Aorta (tissue), 5 donors: ENCODE measurements at regions not wholly inside any gene's neighbourhood (a gene's known extent, or its start where the extent isn't known, plus 50 kb on each side); places are given as distances from the start of the nearest gene placed in this dataset.
A peak's percentile ranks its signal among the peaks of the same experiment; 100 is the strongest.

Source experiments
- ATAC-seq: fragments of 200-7000 bp; cut with Tn5 transposase; one replicate; pipeline ENCODE4 v1.9.1; 2022; ENCODE audit warnings: moderate library complexity; ENCODE audit not compliant: low FRiP score
- DNase-seq, 2 donors: peaks; one replicate each; pipeline ENCODE4 v3.0.0-alpha.2; 2020
- H3K27ac ChIP-seq, 2 donors: one replicate each; pipeline ENCODE4 v1.5.1; 2013; ENCODE audit warnings: low read length in 2 of 2, mild to moderate bottlenecking in 2 of 2, moderate library complexity in 2 of 2, control low read depth in 1 of 2, inconsistent platforms in 1 of 2, low read depth in 1 of 2
- H3K27me3 ChIP-seq, 2 donors: one replicate each; pipeline ENCODE4 v1.6.1; 2013; ENCODE audit warnings: control low read depth in 1 of 2, low read length in 1 of 2, mild to moderate bottlenecking in 1 of 2, moderate library complexity in 1 of 2; ENCODE audit not compliant: insufficient read depth in 2 of 2, control insufficient read depth in 1 of 2
- H3K36me3 ChIP-seq, 2 donors: one replicate each; pipeline ENCODE4 v1.6.1; 2013; ENCODE audit warnings: control low read depth in 1 of 2, low read length in 1 of 2, mild to moderate bottlenecking in 1 of 2; ENCODE audit not compliant: insufficient read depth in 2 of 2, control insufficient read depth in 1 of 2
- H3K4me1 ChIP-seq, 2 donors: one replicate each; pipeline ENCODE4 v1.6.1; 2013; ENCODE audit warnings: low read length in 2 of 2, control low read depth in 1 of 2, mild to moderate bottlenecking in 1 of 2, moderate library complexity in 1 of 2; ENCODE audit not compliant: insufficient read depth in 2 of 2, control insufficient read depth in 1 of 2
- H3K4me3 ChIP-seq, 2 donors: one replicate each; pipeline ENCODE4 v1.5.1; 2013; ENCODE audit warnings: low read length in 2 of 2, control low read depth in 1 of 2, mild to moderate bottlenecking in 1 of 2
- H3K9me3 ChIP-seq: one replicate; pipeline ENCODE4 v1.6.1; 2013; ENCODE audit warnings: mild to moderate bottlenecking, low read length; ENCODE audit not compliant: control insufficient read depth
- WGBS, 2 donors: extraction: QIAGEN DNeasy Blood & Tissue Kit; methylation state at CpG; one replicate each; pipeline ENCODE4 v1.1.7; 2013; 5-methylcytosine and 5-hydroxymethylcytosine counted together
- intact Hi-C, 2 donors: fragments of 100-400 bp; cut with DNase I; formaldehyde crosslinking; loops; one replicate each; pipeline versions ENCODE4 v1.14.2 to v1.15.0; 2022
- donor health status: healthy with polysubstance abuse.
- donor health status: Bipolar disorder and iron deficiency.
- donor health status: DM: no; HTN: no; CAD: no.
- donor health status: DM: no; HTN: no; CAD: no.
- donor health status: DM: yes; HTN: yes; CAD: no.

- H3K4me3 ChIP-seq, result no peak overlapping the region
- no peaks in the 10 kb centered on the region for H3K36me3 ChIP-seq
- DNase-seq (no peak), ATAC-seq (no peak)
- intact Hi-C loops, result no loop called here
- no peaks in the 10 kb centered on the region for H3K4me1 ChIP-seq
- H3K27me3 ChIP-seq, result no peaks in the 10 kb centered on the region
- no peaks in the 10 kb centered on the region for H3K9me3 ChIP-seq
- 62 to 67% methylated on average over 1 of the region's 1 CpG for WGBS, 2 donors
- H3K27ac ChIP-seq, result no peak overlapping the region
Observed at GRCh38 chr2:154945984-154946383, 247.5 kb downstream of the KCNJ3 start.

- intact Hi-C loops, result no loop called here
- DNase-seq (no peak), ATAC-seq (no peak)
Observed at GRCh38 chr2:154941379-154941778, 242.9 kb downstream of the KCNJ3 start.

GRCh38 chr2:154934213-154934612, 235.7 kb downstream of the KCNJ3 start:
- Histone ChIP-seq H3K4me1 (no peaks in the 10 kb centered on the region), H3K4me3 (no peak overlapping the region), H3K27me3 (no peaks in the 10 kb centered on the region), H3K27ac (no peak overlapping the region), H3K9me3 (peaks cover 2% of the 10 kb centered on the region), H3K36me3 (no peaks in the 10 kb centered on the region)
- DNase-seq (no peak), ATAC-seq (no peak)
- intact Hi-C loops, result no loop called here
- WGBS, 2 donors, result 87 to 93% methylated on average over 1 of the region's 1 CpG

More at GRCh38 chr2:154941379-154941778, 242.9 kb downstream of the KCNJ3 start:
- Histone ChIP-seq H3K4me3 (no peak overlapping the region), H3K27ac (no peak overlapping the region), H3K4me1 (no peaks in the 10 kb centered on the region), H3K9me3 (no peaks in the 10 kb centered on the region), H3K27me3 (no peaks in the 10 kb centered on the region), H3K36me3 (no peaks in the 10 kb centered on the region)

GRCh38 chr2:154924531-154924930, 226.0 kb downstream of the KCNJ3 start:
- intact Hi-C loops, result no loop called here
- H3K27me3 ChIP-seq, result no peaks in the 10 kb centered on the region
- H3K36me3 ChIP-seq, result no peaks in the 10 kb centered on the region
- no peaks in the 10 kb centered on the region for H3K4me1 ChIP-seq
- H3K27ac ChIP-seq, result no peak overlapping the region
- no peaks in the 10 kb centered on the region for H3K9me3 ChIP-seq
- no peak overlapping the region for H3K4me3 ChIP-seq
- no peak for DNase-seq
- ATAC-seq, result no peak
- 86 to 89% methylated on average over 3 of the region's 3 CpGs for WGBS, 2 donors

GRCh38 chr2:154914561-154914960, 216.1 kb downstream of the KCNJ3 start:
- intact Hi-C loops, result no loop called here
- Histone ChIP-seq H3K4me3 (no peak overlapping the region), H3K36me3 (no peaks in the 10 kb centered on the region), H3K4me1 (no peaks in the 10 kb centered on the region), H3K9me3 (no peaks in the 10 kb centered on the region), H3K27me3 (no peaks in the 10 kb centered on the region), H3K27ac (no peak overlapping the region)
- 68 to 77% methylated on average over 3 of the region's 3 CpGs for WGBS, 2 donors
- DNase-seq (no peak), ATAC-seq (no peak)

GRCh38 chr2:154912215-154912614, 213.7 kb downstream of the KCNJ3 start:
- Histone ChIP-seq H3K27me3 (no peaks in the 10 kb centered on the region), H3K4me1 (no peaks in the 10 kb centered on the region), H3K9me3 (peaks cover 2% of the 10 kb centered on the region), H3K27ac (no peak overlapping the region), H3K36me3 (no peaks in the 10 kb centered on the region), H3K4me3 (no peak overlapping the region)
- ATAC-seq (no peak), DNase-seq (no peak)
- intact Hi-C loops, result no loop called here
- WGBS, 2 donors, result 88 to 89% methylated on average over 6 of the region's 6 CpGs

DNA sequence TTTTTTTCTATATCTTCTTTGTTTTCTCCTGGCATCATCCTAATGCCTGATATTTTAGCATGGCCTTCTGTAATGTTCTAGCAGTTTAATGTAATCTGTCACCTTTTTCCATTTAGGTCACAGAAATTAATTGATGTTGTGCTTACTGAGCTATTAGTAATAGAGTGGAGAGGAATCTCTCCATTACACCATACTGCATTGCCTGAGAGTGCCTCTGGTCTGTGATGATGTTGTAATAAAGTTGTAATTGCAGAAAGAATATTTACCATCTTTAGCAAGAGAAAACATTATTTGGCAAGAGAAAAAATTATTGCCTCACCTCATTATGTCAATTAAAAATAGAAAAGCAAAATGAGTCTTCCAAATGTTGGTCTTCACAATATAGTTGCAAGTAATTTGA, 213.2 kb downstream of the KCNJ3 start:
- no peaks in the 10 kb centered on the region for H3K27me3 ChIP-seq
- no peaks in the 10 kb centered on the region for H3K36me3 ChIP-seq
- ATAC-seq (no peak), DNase-seq (no peak)
- no peak overlapping the region for H3K27ac ChIP-seq
- no peak overlapping the region for H3K4me3 ChIP-seq
- H3K9me3 ChIP-seq, result peaks cover 2% of the 10 kb centered on the region
- no peaks in the 10 kb centered on the region for H3K4me1 ChIP-seq
- intact Hi-C loops, result no loop called here

DNA sequence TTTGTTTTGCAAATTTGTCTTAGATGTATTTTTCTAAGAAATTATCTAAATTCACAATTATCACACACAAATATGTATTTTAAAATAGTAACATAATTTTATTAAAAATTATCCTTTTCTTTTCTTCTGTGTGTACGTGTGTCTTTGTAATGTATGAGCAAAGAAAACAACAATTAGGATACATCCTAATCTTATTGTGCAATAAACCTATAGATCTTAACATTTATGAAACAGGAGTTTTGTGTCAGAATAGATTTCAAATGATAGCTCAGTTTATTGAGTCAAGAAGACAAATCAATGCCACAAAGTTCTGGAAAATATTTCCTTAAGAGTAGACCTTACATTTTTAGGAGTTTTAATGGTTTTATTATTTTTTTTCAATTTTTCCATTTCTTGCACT, 212.2 kb downstream of the KCNJ3 start:
- intact Hi-C loops, result no loop called here
- H3K27ac ChIP-seq, result no peak overlapping the region
- no peaks in the 10 kb centered on the region for H3K4me1 ChIP-seq
- DNase-seq, result no peak
- WGBS, 2 donors, result 79% methylated on average over 1 of the region's 1 CpG
- H3K4me3 ChIP-seq, result no peak overlapping the region
- ATAC-seq, result no peak
- peaks cover 2% of the 10 kb centered on the region for H3K9me3 ChIP-seq
- no peaks in the 10 kb centered on the region for H3K27me3 ChIP-seq
- H3K36me3 ChIP-seq, result no peaks in the 10 kb centered on the region

GRCh38 chr2:154908327-154908726, 209.8 kb downstream of the KCNJ3 start:
- 48 to 54% methylated on average over 4 of the region's 4 CpGs for WGBS, 2 donors
- intact Hi-C loops, result no loop called here
- Histone ChIP-seq H3K27me3 (no peaks in the 10 kb centered on the region), H3K4me1 (no peaks in the 10 kb centered on the region), H3K36me3 (no peaks in the 10 kb centered on the region), H3K27ac (no peak overlapping the region), H3K9me3 (peaks cover 2% of the 10 kb centered on the region), H3K4me3 (no peak overlapping the region)
- DNase-seq (no peak), ATAC-seq (peak; percentile 41)
